ENCODE measurements at regions not wholly inside any gene's neighbourhood (a gene's known extent, or its start where the extent isn't known, plus 50 kb on each side); places are given as distances from the start of the nearest gene placed in this dataset.

GRCh38 chr4:65893957-65894755 is 223.9 kb upstream of the EPHA5 start:
- WGBS = 43% methylated on average over 6 of the region's 6 CpGs
- Histone ChIP-seq H3K36me3 (no peaks in the 10 kb centered on the region), H3K27me3 (no peaks in the 10 kb centered on the region), H3K9me3 (no peaks in the 10 kb centered on the region), H3K4me1 (no peaks in the 10 kb centered on the region), H3K4me3 (no peak overlapping the region), H3K27ac (replicated peaks in 1 of 4) (no peak overlapping the region)
- DNase-seq (ENCODE audit: extremely low spot score) = no peak
- intact Hi-C loops (cut with DNase I) = no loop called here
- TF ChIP-seq POLR2AphosphoS5 (IDR thresholded peaks at IDR 0.05) = no peak
- TF ChIP-seq EP300 (IDR thresholded peaks at IDR 0.05) = no peak
- no peak for TF ChIP-seq CTCF (IDR thresholded peaks at IDR 0.05)
- no peak for TF ChIP-seq POLR2A (IDR thresholded peaks at IDR 0.05; ENCODE audit: low read depth)

GRCh38 chr4:65893271-65893670 is 223.0 kb upstream of the EPHA5 start:
- TF ChIP-seq POLR2AphosphoS5 (IDR thresholded peaks at IDR 0.05) (no peak), EP300 (IDR thresholded peaks at IDR 0.05) (no peak), POLR2A (IDR thresholded peaks at IDR 0.05; ENCODE audit: low read depth) (no peak), CTCF (IDR thresholded peaks at IDR 0.05) (no peak)
- no peak for DNase-seq (ENCODE audit: extremely low spot score)

GRCh38 chr4:65880594-65880993 is 210.3 kb upstream of the EPHA5 start:
- TF ChIP-seq EP300 (IDR thresholded peaks at IDR 0.05) = no peak
- no peak for TF ChIP-seq POLR2A (IDR thresholded peaks at IDR 0.05; ENCODE audit: low read depth)
- no peak for TF ChIP-seq CTCF (IDR thresholded peaks at IDR 0.05)
- no peak for TF ChIP-seq POLR2AphosphoS5 (IDR thresholded peaks at IDR 0.05)
- 76% methylated on average over 1 of the region's 1 CpG for WGBS

More at GRCh38 chr4:65893271-65893670, 223.0 kb upstream of the EPHA5 start:
- H3K9me3 ChIP-seq = no peaks in the 10 kb centered on the region
- H3K4me1 ChIP-seq = no peaks in the 10 kb centered on the region
- WGBS = 19% methylated on average over 1 of the region's 1 CpG
- intact Hi-C loops (cut with DNase I) = no loop called here
- H3K36me3 ChIP-seq = no peaks in the 10 kb centered on the region
- H3K27ac ChIP-seq (replicated peaks in 1 of 4) = no peak overlapping the region
- no peaks in the 10 kb centered on the region for H3K27me3 ChIP-seq
- no peak overlapping the region for H3K4me3 ChIP-seq

GRCh38 chr4:65868096-65868824 is 198.0 kb upstream of the EPHA5 start:
- Histone ChIP-seq H3K27me3 (no peaks in the 10 kb centered on the region), H3K4me3 (no peak overlapping the region), H3K4me1 (no peaks in the 10 kb centered on the region), H3K36me3 (no peaks in the 10 kb centered on the region), H3K9me3 (no peaks in the 10 kb centered on the region), H3K27ac (replicated peaks in 1 of 4) (no peak overlapping the region)
- DNase-seq (ENCODE audit: extremely low spot score) = no peak
- 86% methylated on average over 4 of the region's 4 CpGs for WGBS
- intact Hi-C loops (cut with DNase I) = no loop called here
- no peak for TF ChIP-seq EP300 (IDR thresholded peaks at IDR 0.05)
- TF ChIP-seq CTCF (IDR thresholded peaks at IDR 0.05) = no peak
- TF ChIP-seq POLR2AphosphoS5 (IDR thresholded peaks at IDR 0.05) = no peak
- no peak for TF ChIP-seq POLR2A (IDR thresholded peaks at IDR 0.05; ENCODE audit: low read depth)

More at GRCh38 chr4:65880594-65880993, 210.3 kb upstream of the EPHA5 start:
- no peak for DNase-seq (ENCODE audit: extremely low spot score)
- H3K27me3 ChIP-seq = no peaks in the 10 kb centered on the region
- H3K36me3 ChIP-seq = no peaks in the 10 kb centered on the region
- intact Hi-C loops (cut with DNase I) = no loop called here
- H3K4me1 ChIP-seq = no peaks in the 10 kb centered on the region
- H3K4me3 ChIP-seq = no peak overlapping the region
- no peaks in the 10 kb centered on the region for H3K9me3 ChIP-seq
- no peak overlapping the region for H3K27ac ChIP-seq (replicated peaks in 1 of 4)

All from esophagus muscularis mucosa (tissue), 4 donors.